OCI-LY3 (cell line): ENCODE measurements at regions not wholly inside any gene's neighbourhood (a gene's known extent, or its start where the extent isn't known, plus 50 kb on each side); places are given as distances from the start of the nearest gene placed in this dataset.
"Not testable (repeated sequence)": the region's sequence is repeated elsewhere in the genome, so short reads cannot be mapped to it uniquely, and the experiment has no call there.

Source experiments
- EZH2phosphoT487 ChIP-seq: fragments of 200-600 bp; shearing (Covaris generic); IDR thresholded peaks from 2 replicates; pipeline ENCODE4 v1.6.1; 2018; ENCODE audit warnings: antibody characterized with exemption, mixed run types, low read depth
- TF ChIP-seq, protein P1 (sequence below): fragments of 200-600, 300-600 bp; sonication (generic); IDR thresholded peaks from 2 replicates; pipeline ENCODE4 v1.5.1; 2014; ENCODE audit warnings: antibody characterized with exemption, low read length, low read depth

DNA sequence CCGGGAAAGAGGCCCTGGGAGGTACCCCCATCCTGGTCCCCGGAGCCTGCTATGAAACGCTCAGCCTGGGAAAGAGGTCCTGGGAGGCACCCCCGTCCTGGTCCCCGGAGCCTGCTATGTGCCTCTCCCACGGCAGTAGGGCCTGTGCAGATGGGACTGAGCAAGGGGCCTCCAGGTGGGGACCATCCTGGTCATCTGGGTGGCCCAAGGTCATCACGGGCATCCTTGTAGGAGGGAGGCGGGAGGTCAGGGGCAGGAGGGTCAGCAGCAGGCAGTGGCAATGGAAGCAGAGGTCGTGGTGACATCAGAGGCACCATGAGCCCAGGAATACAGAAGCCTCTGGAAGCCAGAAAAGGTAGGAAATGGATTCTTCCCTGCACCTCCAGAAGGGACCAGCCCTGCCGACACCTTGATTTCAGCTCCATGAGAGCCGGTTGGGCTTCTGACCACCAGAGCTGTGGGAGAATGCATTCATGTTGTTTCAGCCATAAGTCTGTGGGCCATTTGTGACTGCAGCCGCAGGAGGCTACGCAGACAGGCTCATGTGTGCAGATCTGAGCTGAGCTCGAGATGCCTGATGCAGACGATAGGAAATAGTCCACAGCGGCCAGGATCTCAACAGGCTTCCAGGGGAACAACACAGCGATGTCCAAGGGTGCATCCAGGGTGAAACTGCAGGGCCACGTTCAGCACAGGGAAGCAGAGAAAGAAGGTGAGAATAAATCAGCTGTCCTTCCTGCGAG is 190.7 kb downstream of the LAT start:
- TF ChIP-seq, protein P1, sequence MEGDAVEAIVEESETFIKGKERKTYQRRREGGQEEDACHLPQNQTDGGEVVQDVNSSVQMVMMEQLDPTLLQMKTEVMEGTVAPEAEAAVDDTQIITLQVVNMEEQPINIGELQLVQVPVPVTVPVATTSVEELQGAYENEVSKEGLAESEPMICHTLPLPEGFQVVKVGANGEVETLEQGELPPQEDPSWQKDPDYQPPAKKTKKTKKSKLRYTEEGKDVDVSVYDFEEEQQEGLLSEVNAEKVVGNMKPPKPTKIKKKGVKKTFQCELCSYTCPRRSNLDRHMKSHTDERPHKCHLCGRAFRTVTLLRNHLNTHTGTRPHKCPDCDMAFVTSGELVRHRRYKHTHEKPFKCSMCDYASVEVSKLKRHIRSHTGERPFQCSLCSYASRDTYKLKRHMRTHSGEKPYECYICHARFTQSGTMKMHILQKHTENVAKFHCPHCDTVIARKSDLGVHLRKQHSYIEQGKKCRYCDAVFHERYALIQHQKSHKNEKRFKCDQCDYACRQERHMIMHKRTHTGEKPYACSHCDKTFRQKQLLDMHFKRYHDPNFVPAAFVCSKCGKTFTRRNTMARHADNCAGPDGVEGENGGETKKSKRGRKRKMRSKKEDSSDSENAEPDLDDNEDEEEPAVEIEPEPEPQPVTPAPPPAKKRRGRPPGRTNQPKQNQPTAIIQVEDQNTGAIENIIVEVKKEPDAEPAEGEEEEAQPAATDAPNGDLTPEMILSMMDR: not testable (repeated sequence)
- TF ChIP-seq EZH2phosphoT487: not testable (repeated sequence)
